ENCODE measurements at regions not wholly inside any gene's neighbourhood (a gene's known extent, or its start where the extent isn't known, plus 50 kb on each side); places are given as distances from the start of the nearest gene placed in this dataset.

- Histone ChIP-seq H3K27me3 (no peaks in the 10 kb centered on the region), H3K27ac (no peak overlapping the region), H3K36me3 (no peaks in the 10 kb centered on the region), H3K4me1 (no peaks in the 10 kb centered on the region), H3K4me3 (no peak overlapping the region), H3K9me3 (no peaks in the 10 kb centered on the region)
- no peak for TF ChIP-seq CTCF (IDR thresholded peaks at IDR 0.05)
- DNase-seq (ENCODE audit: low spot score) = no peak
These were observed 128.7 kb upstream of the BMP4 start for GRCh38 chr14:54085232-54085761.

DNA sequence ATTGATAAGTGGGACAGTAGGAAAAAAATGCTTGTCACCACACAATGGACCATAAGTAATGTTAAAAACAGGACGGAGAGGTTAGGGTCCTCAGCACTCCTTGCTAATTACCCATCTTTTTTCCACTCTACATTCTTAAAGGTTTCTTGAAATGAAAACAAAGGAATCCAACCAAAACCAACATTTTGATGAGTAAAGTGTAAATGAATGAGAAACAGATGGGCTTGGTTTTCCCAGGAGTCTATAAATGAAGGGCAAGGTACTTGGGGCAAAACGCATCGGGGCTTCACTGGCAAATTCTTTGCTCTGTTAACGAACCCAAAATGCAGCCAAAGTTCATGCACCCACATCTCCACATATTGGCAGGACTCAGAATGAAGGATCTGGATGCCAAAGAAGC lies 129.2 kb upstream of the BMP4 start:
- no peak overlapping the region for H3K27ac ChIP-seq

GRCh38 chr14:54086767-54087166 lies 130.1 kb upstream of the BMP4 start:
- Histone ChIP-seq H3K36me3 (no peaks in the 10 kb centered on the region), H3K4me3 (no peak overlapping the region), H3K27me3 (no peaks in the 10 kb centered on the region), H3K4me1 (no peaks in the 10 kb centered on the region), H3K27ac (no peak overlapping the region), H3K9me3 (peaks cover 0 to 10% of the 10 kb centered on the region in 2 donors)
- no peak for TF ChIP-seq CTCF (IDR thresholded peaks at IDR 0.05)
- DNase-seq (ENCODE audit: low spot score) = no peak

More for the DNA sequence above, 129.2 kb upstream of the BMP4 start:
- peaks cover 0 to 2% of the 10 kb centered on the region in 2 donors for H3K9me3 ChIP-seq
- no peaks in the 10 kb centered on the region for H3K36me3 ChIP-seq
- H3K4me3 ChIP-seq = no peak overlapping the region
- no peaks in the 10 kb centered on the region for H3K4me1 ChIP-seq
- no peak for DNase-seq (ENCODE audit: low spot score)
- H3K27me3 ChIP-seq = no peaks in the 10 kb centered on the region
- no peak for TF ChIP-seq CTCF (IDR thresholded peaks at IDR 0.05)

DNA sequence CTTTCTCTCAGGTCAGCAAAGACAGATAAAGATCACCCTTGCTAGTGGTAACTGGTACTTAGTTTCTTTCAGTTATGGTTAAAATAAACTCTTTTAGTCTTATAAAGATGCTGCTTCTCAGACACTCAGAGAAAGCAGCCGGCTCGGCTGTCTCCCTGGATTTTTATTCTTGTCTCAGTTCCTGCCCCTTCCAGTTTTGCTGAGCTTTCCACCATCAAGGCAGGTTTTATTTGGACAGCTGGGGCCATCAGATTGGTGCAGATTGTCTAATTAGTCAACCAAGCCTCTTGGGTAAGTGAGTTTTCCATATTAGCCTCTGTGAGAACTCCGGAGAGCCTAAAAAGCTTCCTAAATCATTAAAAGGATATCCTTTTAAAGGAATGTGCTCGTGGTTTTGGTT lies 130.8 kb upstream of the BMP4 start:
- TF ChIP-seq CTCF (IDR thresholded peaks at IDR 0.05) = no peak
- H3K4me3 ChIP-seq = no peak overlapping the region
- no peaks in the 10 kb centered on the region for H3K4me1 ChIP-seq
- no peak for DNase-seq (ENCODE audit: low spot score)
- no peaks in the 10 kb centered on the region for H3K36me3 ChIP-seq
- no peak overlapping the region for H3K27ac ChIP-seq
- no peaks in the 10 kb centered on the region for H3K27me3 ChIP-seq
- peaks cover 4 to 16% of the 10 kb centered on the region in 2 donors for H3K9me3 ChIP-seq

- H3K4me1 ChIP-seq = no peaks in the 10 kb centered on the region
- DNase-seq (ENCODE audit: low spot score) = no peak
- H3K4me3 ChIP-seq = no peak overlapping the region
- peaks cover 5 to 25% of the 10 kb centered on the region in 2 donors for H3K9me3 ChIP-seq
- no peaks in the 10 kb centered on the region for H3K27me3 ChIP-seq
- TF ChIP-seq CTCF (IDR thresholded peaks at IDR 0.05) = no peak
- no peaks in the 10 kb centered on the region for H3K36me3 ChIP-seq
- no peak overlapping the region for H3K27ac ChIP-seq
These were observed 131.6 kb upstream of the BMP4 start for GRCh38 chr14:54088271-54088670.

DNA sequence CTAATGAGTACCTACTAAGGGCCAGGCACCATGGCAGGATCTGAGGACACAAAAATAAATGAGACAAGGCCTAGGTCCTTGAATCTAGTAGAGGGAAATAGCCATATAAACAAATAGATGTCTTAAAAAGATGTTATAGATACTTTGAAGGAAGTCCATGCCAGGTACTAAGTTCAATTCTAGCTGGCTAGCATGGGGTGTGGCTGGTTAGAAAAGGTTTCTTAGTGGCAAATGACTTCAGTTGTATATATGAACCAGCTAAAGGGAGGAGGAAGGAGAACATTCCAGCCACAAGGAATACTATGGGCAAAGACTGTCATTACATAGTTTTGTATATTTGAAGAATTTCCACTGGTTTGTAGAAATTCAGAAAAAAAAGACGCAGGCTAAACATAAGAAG lies 133.6 kb upstream of the BMP4 start:
- Histone ChIP-seq H3K9me3 (peaks cover 5 to 41% of the 10 kb centered on the region in 2 donors), H3K27me3 (no peaks in the 10 kb centered on the region), H3K27ac (no peak overlapping the region), H3K36me3 (no peaks in the 10 kb centered on the region), H3K4me3 (no peak overlapping the region), H3K4me1 (no peaks in the 10 kb centered on the region)
- TF ChIP-seq CTCF (IDR thresholded peaks at IDR 0.05) = no peak
- DNase-seq (ENCODE audit: low spot score) = no peak

All from right atrium auricular region (tissue), 2 donors.